Activated CD4-positive, alpha-beta memory T cell treated with anti-CD3 and anti-CD28 coated beads for 36 hours (primary cell): ENCODE measurements at regions not wholly inside any gene's neighbourhood (a gene's known extent, or its start where the extent isn't known, plus 50 kb on each side); places are given as distances from the start of the nearest gene placed in this dataset.

Experiments used
- CTCF ChIA-PET: fragments of 350-600 bp; sonication (Branson Sonifier 250); formaldehyde crosslinking; loops from one replicate; lab custom pipeline; 2021; ENCODE audit warnings: antibody characterized with exemption, inconsistent platforms; lab: Charles Lee
- POLR2A ChIA-PET: fragments of 350-600 bp; sonication (Branson Sonifier 250); formaldehyde crosslinking; loops from one replicate; lab custom pipeline; 2021; ENCODE audit warnings: antibody characterized with exemption; lab: Charles Lee
- DNase-seq: peaks from one replicate; pipeline ENCODE4 v3.0.0-alpha.2; 2020
- H3K27ac Mint-ChIP-seq: one replicate; pipeline ENCODE4 v1.8.0; 2021; ENCODE audit warnings: mixed read lengths
- H3K27me3 Mint-ChIP-seq: one replicate; pipeline ENCODE4 v1.8.0; 2021; ENCODE audit warnings: mixed read lengths
- H3K36me3 Mint-ChIP-seq: one replicate; pipeline ENCODE4 v1.8.0; 2021; ENCODE audit warnings: mixed read lengths
- H3K4me1 Mint-ChIP-seq: one replicate; pipeline ENCODE4 v1.8.0; 2021; ENCODE audit warnings: low read depth, mixed read lengths
- H3K4me3 Mint-ChIP-seq: one replicate; pipeline ENCODE4 v1.8.0; 2021; ENCODE audit warnings: mild to moderate bottlenecking, mixed read lengths
- H3K9me3 Mint-ChIP-seq: one replicate; pipeline ENCODE4 v1.8.0; 2021; ENCODE audit warnings: mixed read lengths
- intact Hi-C: fragments of 100-400 bp; cut with micrococcal nuclease; formaldehyde crosslinking; loops from one replicate; pipeline ENCODE4 v1.15.1; 2023

- Mint-ChIP-seq H3K36me3 (no peaks in the 10 kb centered on the region), H3K9me3 (no peaks in the 10 kb centered on the region), H3K4me3 (no peak overlapping the region), H3K27me3 (peaks cover under 1% of the 10 kb centered on the region), H3K4me1 (no peaks in the 10 kb centered on the region), H3K27ac (no peak overlapping the region)
- CTCF ChIA-PET, result no interaction called here
- DNase-seq, result no peak
- intact Hi-C loops, result no loop called here
- POLR2A ChIA-PET, result no interaction called here
Observed at GRCh38 chr16:77643176-77643575, 79.1 kb upstream of the NUDT7 start.

- CTCF ChIA-PET, result no interaction called here
- Mint-ChIP-seq H3K9me3 (no peaks in the 10 kb centered on the region), H3K4me1 (no peaks in the 10 kb centered on the region), H3K36me3 (no peaks in the 10 kb centered on the region), H3K27me3 (peaks cover 2% of the 10 kb centered on the region), H3K4me3 (no peak overlapping the region), H3K27ac (no peak overlapping the region)
- intact Hi-C loops, result no loop called here
- DNase-seq, result no peak
- POLR2A ChIA-PET, result no interaction called here
Observed at GRCh38 chr16:77645764-77646163, 76.5 kb upstream of the NUDT7 start.

GRCh38 chr16:77647726-77648125 is 74.6 kb upstream of the NUDT7 start:
- H3K4me1 Mint-ChIP-seq, result no peaks in the 10 kb centered on the region
- no peaks in the 10 kb centered on the region for H3K36me3 Mint-ChIP-seq
- ChIA-PET POLR2A (no interaction called here), CTCF (no interaction called here)
- DNase-seq, result no peak
- no peak overlapping the region for H3K4me3 Mint-ChIP-seq
- no peaks in the 10 kb centered on the region for H3K9me3 Mint-ChIP-seq
- intact Hi-C loops, result no loop called here
- no peak overlapping the region for H3K27ac Mint-ChIP-seq
- H3K27me3 Mint-ChIP-seq, result peaks cover 2% of the 10 kb centered on the region

GRCh38 chr16:77650761-77651160 is 71.6 kb upstream of the NUDT7 start:
- no peak for DNase-seq
- CTCF ChIA-PET, result no interaction called here
- Mint-ChIP-seq H3K36me3 (no peaks in the 10 kb centered on the region), H3K27me3 (peaks cover 6% of the 10 kb centered on the region), H3K4me1 (no peaks in the 10 kb centered on the region), H3K9me3 (no peaks in the 10 kb centered on the region), H3K27ac (no peak overlapping the region), H3K4me3 (no peak overlapping the region)
- POLR2A ChIA-PET, result no interaction called here
- intact Hi-C loops, result no loop called here

GRCh38 chr16:77652399-77652798 is 69.9 kb upstream of the NUDT7 start:
- no peak for DNase-seq
- CTCF ChIA-PET, result interaction anchor here (0.6 kb wide), 1 partner anchor 129 kb away, joined by 3 read pairs; no protein-coding TSS in a partner anchor
- intact Hi-C loops, result no loop called here
- no peaks in the 10 kb centered on the region for H3K9me3 Mint-ChIP-seq
- POLR2A ChIA-PET, result no interaction called here
- H3K27me3 Mint-ChIP-seq, result peaks cover 7% of the 10 kb centered on the region
- no peak overlapping the region for H3K27ac Mint-ChIP-seq
- H3K4me1 Mint-ChIP-seq, result no peaks in the 10 kb centered on the region
- no peaks in the 10 kb centered on the region for H3K36me3 Mint-ChIP-seq
- no peak overlapping the region for H3K4me3 Mint-ChIP-seq

- ChIA-PET POLR2A (no interaction called here), CTCF (no interaction called here)
Observed at GRCh38 chr16:77657016-77657415, 65.3 kb upstream of the NUDT7 start.

GRCh38 chr16:77660311-77660710 is 62.0 kb upstream of the NUDT7 start:
- Mint-ChIP-seq H3K9me3 (peaks cover 6% of the 10 kb centered on the region), H3K4me3 (no peak overlapping the region), H3K36me3 (no peaks in the 10 kb centered on the region), H3K4me1 (no peaks in the 10 kb centered on the region), H3K27me3 (peaks cover 17% of the 10 kb centered on the region), H3K27ac (no peak overlapping the region)
- intact Hi-C loops, result no loop called here
- CTCF ChIA-PET, result interaction anchor here (2.0 kb wide), 1 partner anchor 12 kb away, joined by 4 read pairs; no protein-coding TSS in a partner anchor
- POLR2A ChIA-PET, result no interaction called here
- no peak for DNase-seq

More at GRCh38 chr16:77657016-77657415, 65.3 kb upstream of the NUDT7 start:
- DNase-seq, result no peak
- H3K4me3 Mint-ChIP-seq, result no peak overlapping the region
- H3K27ac Mint-ChIP-seq, result no peak overlapping the region
- H3K27me3 Mint-ChIP-seq, result peaks cover 19% of the 10 kb centered on the region
- H3K9me3 Mint-ChIP-seq, result no peaks in the 10 kb centered on the region
- H3K4me1 Mint-ChIP-seq, result no peaks in the 10 kb centered on the region
- intact Hi-C loops, result no loop called here
- no peaks in the 10 kb centered on the region for H3K36me3 Mint-ChIP-seq

GRCh38 chr16:77662246-77662645 is 60.1 kb upstream of the NUDT7 start:
- POLR2A ChIA-PET, result no interaction called here
- no peak overlapping the region for H3K27ac Mint-ChIP-seq

GRCh38 chr16:77663711-77664110 is 58.6 kb upstream of the NUDT7 start:
- H3K9me3 Mint-ChIP-seq, result peaks cover 6% of the 10 kb centered on the region
- ChIA-PET CTCF (no interaction called here), POLR2A (no interaction called here)
- no peak overlapping the region for H3K4me3 Mint-ChIP-seq
- H3K36me3 Mint-ChIP-seq, result no peaks in the 10 kb centered on the region
- DNase-seq, result no peak
- H3K27me3 Mint-ChIP-seq, result peaks cover 20% of the 10 kb centered on the region
- intact Hi-C loops, result no loop called here
- no peak overlapping the region for H3K27ac Mint-ChIP-seq
- no peaks in the 10 kb centered on the region for H3K4me1 Mint-ChIP-seq

More at GRCh38 chr16:77662246-77662645, 60.1 kb upstream of the NUDT7 start:
- Mint-ChIP-seq H3K9me3 (peaks cover 6% of the 10 kb centered on the region), H3K4me1 (no peaks in the 10 kb centered on the region), H3K4me3 (no peak overlapping the region), H3K27me3 (peaks cover 21% of the 10 kb centered on the region), H3K36me3 (no peaks in the 10 kb centered on the region)
- intact Hi-C loops, result no loop called here
- CTCF ChIA-PET, result no interaction called here
- no peak for DNase-seq

- CTCF ChIA-PET, result no interaction called here
Observed at GRCh38 chr16:77666771-77667170, 55.5 kb upstream of the NUDT7 start.

GRCh38 chr16:77668201-77668600 is 54.1 kb upstream of the NUDT7 start:
- Mint-ChIP-seq H3K4me3 (no peak overlapping the region), H3K9me3 (no peaks in the 10 kb centered on the region), H3K4me1 (no peaks in the 10 kb centered on the region), H3K36me3 (no peaks in the 10 kb centered on the region), H3K27ac (no peak overlapping the region), H3K27me3 (peaks cover 6% of the 10 kb centered on the region)
- CTCF ChIA-PET, result no interaction called here
- DNase-seq, result no peak
- POLR2A ChIA-PET, result no interaction called here
- intact Hi-C loops, result no loop called here

More at GRCh38 chr16:77666771-77667170, 55.5 kb upstream of the NUDT7 start:
- H3K4me3 Mint-ChIP-seq, result no peak overlapping the region
- no peak overlapping the region for H3K27ac Mint-ChIP-seq
- no peaks in the 10 kb centered on the region for H3K36me3 Mint-ChIP-seq
- POLR2A ChIA-PET, result no interaction called here
- H3K27me3 Mint-ChIP-seq, result peaks cover 5% of the 10 kb centered on the region
- peaks cover 6% of the 10 kb centered on the region for H3K9me3 Mint-ChIP-seq
- DNase-seq, result no peak
- no peaks in the 10 kb centered on the region for H3K4me1 Mint-ChIP-seq
- intact Hi-C loops, result no loop called here

GRCh38 chr16:77669057-77669456 is 53.3 kb upstream of the NUDT7 start:
- H3K27ac Mint-ChIP-seq, result no peak overlapping the region
- intact Hi-C loops, result no loop called here
- no peak for DNase-seq
- ChIA-PET CTCF (no interaction called here), POLR2A (no interaction called here)
- H3K36me3 Mint-ChIP-seq, result no peaks in the 10 kb centered on the region
- H3K4me1 Mint-ChIP-seq, result no peaks in the 10 kb centered on the region
- no peaks in the 10 kb centered on the region for H3K9me3 Mint-ChIP-seq
- H3K27me3 Mint-ChIP-seq, result peaks cover 7% of the 10 kb centered on the region
- H3K4me3 Mint-ChIP-seq, result no peak overlapping the region
